Caco-2 (cell line): ENCODE measurements at regions not wholly inside any gene's neighbourhood (a gene's known extent, or its start where the extent isn't known, plus 50 kb on each side); places are given as distances from the start of the nearest gene placed in this dataset.

ENCODE experiments used
- BruUV-seq: library from RNA; stranded (reverse); fragments of 400-500 nt; replicated peaks from 2 replicates; lab custom pipeline; 2021; lab: Mats Ljungman, UMichigan
- CTCF ChIA-PET: fragments of 300-600 bp; sonication (Branson Sonifier 250); formaldehyde crosslinking; loops from one replicate; lab custom pipeline; 2022; ENCODE audit warnings: antibody characterized with exemption; lab: Charles Lee
- POLR2A ChIA-PET: fragments of 300-600 bp; sonication (Branson Sonifier 250); formaldehyde crosslinking; loops from one replicate; lab custom pipeline; 2022; ENCODE audit warnings: antibody characterized with exemption; lab: Charles Lee
- DNase-seq, 2 experiments: peaks; one replicate each; pipeline versions ENCODE4 v3.0.0 to v3.0.0-alpha.2; 2020 to 2022
- H3K27me3 ChIP-seq: replicated peaks from 2 replicates; pipeline ENCODE4 v1.6.0; 2011; ENCODE audit warnings: low read length; ENCODE audit not compliant: control insufficient read depth, insufficient read depth
- H3K36me3 ChIP-seq: 2 replicates; pipeline ENCODE4 v1.5.1; 2011; ENCODE audit warnings: low read length; ENCODE audit not compliant: control insufficient read depth, insufficient read depth
- H3K4me1 ChIP-seq: fragments of 250-450 bp; sonication (Bioruptor Pico); 2 replicates; pipeline ENCODE4 v1.5.1; 2020; ENCODE audit warnings: mild to moderate bottlenecking
- H3K4me3 ChIP-seq: 2 replicates; pipeline ENCODE4 v1.5.1; 2011; ENCODE audit warnings: low read depth, mild to moderate bottlenecking, control low read depth, low read length
- H3K9me3 ChIP-seq: fragments of 250-450 bp; sonication (Bioruptor Pico); 2 replicates; pipeline ENCODE4 v1.5.1; 2020; ENCODE audit warnings: mild to moderate bottlenecking, moderate library complexity
- H3K27ac Mint-ChIP-seq: one replicate; pipeline ENCODE4 v1.8.0; 2022; ENCODE audit warnings: mixed read lengths; ENCODE audit not compliant: unreplicated experiment
- H3K27me3 Mint-ChIP-seq: one replicate; pipeline ENCODE4 v1.8.0; 2022; ENCODE audit warnings: mixed read lengths; ENCODE audit not compliant: insufficient read depth, unreplicated experiment
- H3K36me3 Mint-ChIP-seq: one replicate; pipeline ENCODE4 v1.8.0; 2022; ENCODE audit warnings: mild to moderate bottlenecking, mixed read lengths; ENCODE audit not compliant: insufficient read depth, unreplicated experiment
- H3K4me1 Mint-ChIP-seq: one replicate; pipeline ENCODE4 v1.8.0; 2022; ENCODE audit warnings: low read depth, mixed read lengths; ENCODE audit not compliant: unreplicated experiment
- H3K4me3 Mint-ChIP-seq: one replicate; pipeline ENCODE4 v1.8.0; 2022; ENCODE audit warnings: mild to moderate bottlenecking, moderate library complexity, mixed read lengths; ENCODE audit not compliant: unreplicated experiment
- H3K9me3 Mint-ChIP-seq: one replicate; pipeline ENCODE4 v1.8.0; 2022; ENCODE audit warnings: mixed read lengths; ENCODE audit not compliant: unreplicated experiment
- intact Hi-C: fragments of 100-400 bp; cut with micrococcal nuclease; formaldehyde crosslinking; loops from one replicate; pipeline ENCODE4 v1.10.0; 2022; ENCODE audit not compliant: unreplicated experiment
- TF ChIP-seq, protein P1 (sequence below), 2 experiments: fragments of 200-600 bp in 1 of 2; IDR thresholded peaks; 1 replicate in 1 of 2; 2 replicates in 1 of 2; pipeline versions ENCODE4 v1.5.1 to v1.8.0; 2011 to 2022; ENCODE audit warnings: antibody characterized with exemption in 1 of 2, control low read depth in 1 of 2, inconsistent platforms in 1 of 2, low read depth in 1 of 2, low read length in 1 of 2, mild to moderate bottlenecking in 1 of 2, moderate library complexity in 1 of 2; ENCODE audit not compliant: insufficient read depth in 1 of 2, severe bottlenecking in 1 of 2, unreplicated experiment in 1 of 2

DNA sequence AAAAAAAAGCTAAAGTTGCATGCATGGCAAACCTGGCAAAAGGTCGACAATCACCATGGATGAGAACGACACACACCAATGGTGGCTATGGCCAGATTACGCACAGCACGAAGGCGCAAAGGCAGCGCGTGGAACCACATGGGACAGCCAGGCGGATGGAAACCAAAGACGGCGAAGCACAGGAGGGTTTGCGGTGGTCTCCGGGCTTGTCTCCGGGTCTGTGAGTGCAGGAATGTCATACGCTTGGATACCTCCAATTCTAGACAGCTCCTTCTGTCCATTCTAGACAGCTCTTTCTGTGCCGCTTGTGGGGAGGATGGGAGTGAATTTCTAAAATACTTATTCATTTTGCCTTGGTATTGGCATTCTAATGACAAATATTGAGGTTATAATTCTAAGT, 685.4 kb downstream of the BRD1 start:
- no peak overlapping the region for H3K27ac Mint-ChIP-seq
- no peaks in the 10 kb centered on the region for H3K4me1 Mint-ChIP-seq
- BruUV-seq: no TSS peak
- DNase-seq: no peak
- Histone ChIP-seq H3K36me3 (no peaks in the 10 kb centered on the region), H3K4me3 (no peak overlapping the region), H3K27me3 (no peaks in the 10 kb centered on the region), H3K9me3 (no peaks in the 10 kb centered on the region), H3K4me1 (no peaks in the 10 kb centered on the region)
- no peaks in the 10 kb centered on the region for H3K36me3 Mint-ChIP-seq
- POLR2A ChIA-PET: no interaction called here
- no peak overlapping the region for H3K4me3 Mint-ChIP-seq
- H3K27me3 Mint-ChIP-seq: peaks cover 17% of the 10 kb centered on the region
- CTCF ChIA-PET: interaction anchor here (0.6 kb wide), 1 partner anchor 162 kb away, joined by 4 read pairs; no protein-coding TSS in a partner anchor
- intact Hi-C loops: no loop called here
- TF ChIP-seq, protein P1, sequence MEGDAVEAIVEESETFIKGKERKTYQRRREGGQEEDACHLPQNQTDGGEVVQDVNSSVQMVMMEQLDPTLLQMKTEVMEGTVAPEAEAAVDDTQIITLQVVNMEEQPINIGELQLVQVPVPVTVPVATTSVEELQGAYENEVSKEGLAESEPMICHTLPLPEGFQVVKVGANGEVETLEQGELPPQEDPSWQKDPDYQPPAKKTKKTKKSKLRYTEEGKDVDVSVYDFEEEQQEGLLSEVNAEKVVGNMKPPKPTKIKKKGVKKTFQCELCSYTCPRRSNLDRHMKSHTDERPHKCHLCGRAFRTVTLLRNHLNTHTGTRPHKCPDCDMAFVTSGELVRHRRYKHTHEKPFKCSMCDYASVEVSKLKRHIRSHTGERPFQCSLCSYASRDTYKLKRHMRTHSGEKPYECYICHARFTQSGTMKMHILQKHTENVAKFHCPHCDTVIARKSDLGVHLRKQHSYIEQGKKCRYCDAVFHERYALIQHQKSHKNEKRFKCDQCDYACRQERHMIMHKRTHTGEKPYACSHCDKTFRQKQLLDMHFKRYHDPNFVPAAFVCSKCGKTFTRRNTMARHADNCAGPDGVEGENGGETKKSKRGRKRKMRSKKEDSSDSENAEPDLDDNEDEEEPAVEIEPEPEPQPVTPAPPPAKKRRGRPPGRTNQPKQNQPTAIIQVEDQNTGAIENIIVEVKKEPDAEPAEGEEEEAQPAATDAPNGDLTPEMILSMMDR (IDR thresholded peaks at IDR 0.05; ENCODE audit: insufficient read depth in 1 of 2, low read depth in 1 of 2, low read length in 1 of 2, severe bottlenecking in 1 of 2, unreplicated experiment in 1 of 2): no peak
- H3K9me3 Mint-ChIP-seq: peaks cover 16% of the 10 kb centered on the region

DNA sequence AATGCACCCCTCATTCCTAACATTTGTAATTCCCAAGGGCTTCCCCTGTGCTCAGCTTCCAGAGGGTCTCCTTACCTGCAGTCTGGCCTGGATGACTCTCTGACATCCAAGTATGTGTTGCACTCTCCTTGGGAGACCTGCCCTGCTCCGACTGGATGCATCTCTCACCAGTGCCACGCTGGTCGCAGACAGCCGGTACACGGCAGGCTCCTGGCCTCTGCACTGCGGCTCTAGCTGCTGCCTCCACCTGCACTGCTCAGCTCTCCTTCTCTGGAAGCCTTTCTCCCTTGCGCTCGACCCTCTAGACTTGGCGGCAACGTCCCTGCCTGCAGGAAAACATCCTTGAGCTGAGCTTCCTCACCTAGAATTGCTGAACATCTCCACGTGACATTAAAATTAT, 685.9 kb downstream of the BRD1 start:
- ChIA-PET POLR2A (no interaction called here), CTCF (no interaction called here)
- no peak overlapping the region for H3K4me3 Mint-ChIP-seq
- intact Hi-C loops: no loop called here
- Histone ChIP-seq H3K4me3 (no peak overlapping the region), H3K27me3 (no peaks in the 10 kb centered on the region), H3K9me3 (no peaks in the 10 kb centered on the region), H3K36me3 (no peaks in the 10 kb centered on the region), H3K4me1 (no peaks in the 10 kb centered on the region)
- H3K27me3 Mint-ChIP-seq: peaks cover 17% of the 10 kb centered on the region
- peaks cover 16% of the 10 kb centered on the region for H3K9me3 Mint-ChIP-seq
- DNase-seq: no peak
- no peaks in the 10 kb centered on the region for H3K4me1 Mint-ChIP-seq
- H3K27ac Mint-ChIP-seq: no peak overlapping the region
- TF ChIP-seq, protein P1 (IDR thresholded peaks at IDR 0.05; ENCODE audit: insufficient read depth in 1 of 2, low read depth in 1 of 2, low read length in 1 of 2, severe bottlenecking in 1 of 2, unreplicated experiment in 1 of 2): no peak
- BruUV-seq: no TSS peak
- H3K36me3 Mint-ChIP-seq: no peaks in the 10 kb centered on the region

DNA sequence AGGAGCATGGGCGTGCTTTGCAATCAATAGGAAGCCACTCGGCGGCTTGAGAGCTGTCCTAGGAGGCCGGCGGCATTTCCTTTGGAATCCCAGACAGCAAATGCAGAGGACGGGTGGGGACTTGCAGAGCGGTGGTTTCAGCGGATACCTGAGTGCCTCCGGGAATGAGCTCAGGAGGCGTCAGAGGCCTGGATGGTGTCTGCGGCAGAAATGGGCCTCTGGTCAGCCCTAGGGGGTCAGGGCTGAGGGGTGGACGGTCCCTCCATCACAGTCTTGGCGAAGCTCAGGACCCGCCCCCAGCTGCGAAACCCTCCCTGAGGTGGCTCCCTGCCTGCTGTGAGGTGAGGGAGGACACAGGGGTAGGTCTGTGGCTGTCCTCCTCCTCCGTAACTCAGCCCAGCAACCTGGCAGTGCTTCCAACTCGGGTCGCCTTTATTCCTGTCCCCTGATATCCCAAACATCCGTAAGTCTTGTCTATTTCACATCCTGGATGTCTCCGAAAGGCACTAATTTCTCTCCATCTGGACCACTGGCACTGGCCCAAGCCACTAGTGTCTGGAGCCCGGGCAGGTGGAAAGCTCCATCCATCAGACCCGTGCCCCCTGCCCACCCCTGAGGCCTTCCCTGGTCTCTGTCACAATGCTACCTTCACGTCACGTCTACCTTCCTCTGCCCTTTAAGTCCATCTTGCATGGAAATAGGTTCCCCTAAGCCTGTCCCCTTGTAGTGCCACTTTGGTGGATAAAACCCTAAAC, 686.6 kb downstream of the BRD1 start:
- no peaks in the 10 kb centered on the region for H3K27me3 ChIP-seq
- Mint-ChIP-seq H3K27me3 (peaks cover 20% of the 10 kb centered on the region), H3K4me1 (no peaks in the 10 kb centered on the region), H3K4me3 (no peak overlapping the region), H3K9me3 (peaks cover 16% of the 10 kb centered on the region), H3K36me3 (no peaks in the 10 kb centered on the region), H3K27ac (no peak overlapping the region)
- no peak for DNase-seq
- TF ChIP-seq, protein P1 (IDR thresholded peaks at IDR 0.05; ENCODE audit: insufficient read depth in 1 of 2, low read depth in 1 of 2, low read length in 1 of 2, severe bottlenecking in 1 of 2, unreplicated experiment in 1 of 2): no peak
- no peaks in the 10 kb centered on the region for H3K36me3 ChIP-seq
- no peaks in the 10 kb centered on the region for H3K9me3 ChIP-seq
- no peak overlapping the region for H3K4me3 ChIP-seq
- intact Hi-C loops: no loop called here
- no TSS peak for BruUV-seq
- CTCF ChIA-PET: no interaction called here
- POLR2A ChIA-PET: no interaction called here
- no peaks in the 10 kb centered on the region for H3K4me1 ChIP-seq
